Caco-2 (cell line): ENCODE measurements at regions not wholly inside any gene's neighbourhood (a gene's known extent, or its start where the extent isn't known, plus 50 kb on each side); places are given as distances from the start of the nearest gene placed in this dataset.

Experiments
- BruUV-seq: library from RNA; stranded (reverse); fragments of 400-500 nt; replicated peaks from 2 replicates; lab custom pipeline; 2021; lab: Mats Ljungman, UMichigan
- CTCF ChIA-PET: fragments of 300-600 bp; sonication (Branson Sonifier 250); formaldehyde crosslinking; loops from one replicate; lab custom pipeline; 2022; ENCODE audit warnings: antibody characterized with exemption; lab: Charles Lee
- POLR2A ChIA-PET: fragments of 300-600 bp; sonication (Branson Sonifier 250); formaldehyde crosslinking; loops from one replicate; lab custom pipeline; 2022; ENCODE audit warnings: antibody characterized with exemption; lab: Charles Lee
- DNase-seq, 2 experiments: peaks; one replicate each; pipeline versions ENCODE4 v3.0.0 to v3.0.0-alpha.2; 2020 to 2022
- H3K27me3 ChIP-seq: replicated peaks from 2 replicates; pipeline ENCODE4 v1.6.0; 2011; ENCODE audit warnings: low read length; ENCODE audit not compliant: control insufficient read depth, insufficient read depth
- H3K36me3 ChIP-seq: 2 replicates; pipeline ENCODE4 v1.5.1; 2011; ENCODE audit warnings: low read length; ENCODE audit not compliant: control insufficient read depth, insufficient read depth
- H3K4me1 ChIP-seq: fragments of 250-450 bp; sonication (Bioruptor Pico); 2 replicates; pipeline ENCODE4 v1.5.1; 2020; ENCODE audit warnings: mild to moderate bottlenecking
- H3K4me3 ChIP-seq: 2 replicates; pipeline ENCODE4 v1.5.1; 2011; ENCODE audit warnings: low read depth, mild to moderate bottlenecking, control low read depth, low read length
- H3K9me3 ChIP-seq: fragments of 250-450 bp; sonication (Bioruptor Pico); 2 replicates; pipeline ENCODE4 v1.5.1; 2020; ENCODE audit warnings: mild to moderate bottlenecking, moderate library complexity
- H3K27ac Mint-ChIP-seq: one replicate; pipeline ENCODE4 v1.8.0; 2022; ENCODE audit warnings: mixed read lengths; ENCODE audit not compliant: unreplicated experiment
- H3K27me3 Mint-ChIP-seq: one replicate; pipeline ENCODE4 v1.8.0; 2022; ENCODE audit warnings: mixed read lengths; ENCODE audit not compliant: insufficient read depth, unreplicated experiment
- H3K36me3 Mint-ChIP-seq: one replicate; pipeline ENCODE4 v1.8.0; 2022; ENCODE audit warnings: mild to moderate bottlenecking, mixed read lengths; ENCODE audit not compliant: insufficient read depth, unreplicated experiment
- H3K4me1 Mint-ChIP-seq: one replicate; pipeline ENCODE4 v1.8.0; 2022; ENCODE audit warnings: low read depth, mixed read lengths; ENCODE audit not compliant: unreplicated experiment
- H3K4me3 Mint-ChIP-seq: one replicate; pipeline ENCODE4 v1.8.0; 2022; ENCODE audit warnings: mild to moderate bottlenecking, moderate library complexity, mixed read lengths; ENCODE audit not compliant: unreplicated experiment
- H3K9me3 Mint-ChIP-seq: one replicate; pipeline ENCODE4 v1.8.0; 2022; ENCODE audit warnings: mixed read lengths; ENCODE audit not compliant: unreplicated experiment
- CTCF ChIP-seq, 2 experiments: fragments of 200-600 bp in 1 of 2; IDR thresholded peaks; 1 replicate in 1 of 2; 2 replicates in 1 of 2; pipeline versions ENCODE4 v1.5.1 to v1.8.0; 2011 to 2022; ENCODE audit warnings: antibody characterized with exemption in 1 of 2, control low read depth in 1 of 2, inconsistent platforms in 1 of 2, low read depth in 1 of 2, low read length in 1 of 2, mild to moderate bottlenecking in 1 of 2, moderate library complexity in 1 of 2; ENCODE audit not compliant: insufficient read depth in 1 of 2, severe bottlenecking in 1 of 2, unreplicated experiment in 1 of 2
- intact Hi-C: fragments of 100-400 bp; cut with micrococcal nuclease; formaldehyde crosslinking; loops from one replicate; pipeline ENCODE4 v1.10.0; 2022; ENCODE audit not compliant: unreplicated experiment

DNA sequence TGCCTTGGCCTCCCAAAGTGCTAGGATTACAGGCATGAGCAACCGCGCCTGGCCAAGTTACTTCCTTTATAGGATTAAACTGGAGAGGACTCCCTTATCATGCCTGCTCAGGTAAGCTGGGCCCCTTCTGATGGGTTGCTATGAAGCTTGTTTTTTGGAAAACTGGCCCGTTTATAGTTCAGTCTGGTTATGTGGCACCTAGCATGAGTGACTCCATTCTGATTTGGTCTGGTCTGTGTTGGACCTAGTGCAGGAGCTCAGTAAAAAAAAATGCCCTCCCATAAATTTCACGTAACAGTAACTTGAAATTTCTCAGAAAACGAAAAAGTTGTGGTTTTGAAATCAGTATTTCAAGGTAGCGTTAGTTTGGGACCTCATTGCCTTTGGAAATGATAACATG, 448.4 kb downstream of the HACE1 start:
- Histone ChIP-seq H3K9me3 (no peaks in the 10 kb centered on the region), H3K4me3 (no peak overlapping the region), H3K27me3 (no peaks in the 10 kb centered on the region), H3K36me3 (no peaks in the 10 kb centered on the region), H3K4me1 (no peaks in the 10 kb centered on the region)
- H3K27ac Mint-ChIP-seq = no peak overlapping the region
- H3K27me3 Mint-ChIP-seq = no peaks in the 10 kb centered on the region
- ChIA-PET POLR2A (no interaction called here), CTCF (no interaction called here)
- H3K4me3 Mint-ChIP-seq = no peak overlapping the region
- no peak for DNase-seq
- H3K36me3 Mint-ChIP-seq = no peaks in the 10 kb centered on the region
- intact Hi-C loops = no loop called here
- H3K4me1 Mint-ChIP-seq = no peaks in the 10 kb centered on the region
- H3K9me3 Mint-ChIP-seq = no peaks in the 10 kb centered on the region
- no peak for TF ChIP-seq CTCF (IDR thresholded peaks at IDR 0.05; ENCODE audit: insufficient read depth in 1 of 2, low read depth in 1 of 2, low read length in 1 of 2, severe bottlenecking in 1 of 2, unreplicated experiment in 1 of 2)
- no TSS peak for BruUV-seq

GRCh38 chr6:104409913-104410312, 449.8 kb downstream of the HACE1 start:
- Histone ChIP-seq H3K4me3 (no peak overlapping the region), H3K9me3 (no peaks in the 10 kb centered on the region), H3K27me3 (no peaks in the 10 kb centered on the region), H3K4me1 (no peaks in the 10 kb centered on the region), H3K36me3 (no peaks in the 10 kb centered on the region)
- POLR2A ChIA-PET = no interaction called here
- intact Hi-C loops = loop anchor here (10.0 kb wide), 1 partner anchor 115 kb away; no protein-coding TSS in a partner anchor
- Mint-ChIP-seq H3K9me3 (no peaks in the 10 kb centered on the region), H3K4me3 (no peak overlapping the region), H3K4me1 (no peaks in the 10 kb centered on the region), H3K27me3 (no peaks in the 10 kb centered on the region), H3K27ac (no peak overlapping the region), H3K36me3 (no peaks in the 10 kb centered on the region)
- no peak for TF ChIP-seq CTCF (IDR thresholded peaks at IDR 0.05; ENCODE audit: insufficient read depth in 1 of 2, low read depth in 1 of 2, low read length in 1 of 2, severe bottlenecking in 1 of 2, unreplicated experiment in 1 of 2)
- CTCF ChIA-PET = no interaction called here
- DNase-seq = no peak
- no TSS peak for BruUV-seq

- no peak overlapping the region for H3K4me3 ChIP-seq
- ChIA-PET CTCF (no interaction called here), POLR2A (no interaction called here)
- intact Hi-C loops = loop anchor here (10.0 kb wide), 1 partner anchor 117 kb away; no protein-coding TSS in a partner anchor
- no peaks in the 10 kb centered on the region for H3K9me3 ChIP-seq
- no peaks in the 10 kb centered on the region for H3K36me3 Mint-ChIP-seq
- no peak for TF ChIP-seq CTCF (IDR thresholded peaks at IDR 0.05; ENCODE audit: insufficient read depth in 1 of 2, low read depth in 1 of 2, low read length in 1 of 2, severe bottlenecking in 1 of 2, unreplicated experiment in 1 of 2)
- H3K4me1 ChIP-seq = no peaks in the 10 kb centered on the region
- no peaks in the 10 kb centered on the region for H3K4me1 Mint-ChIP-seq
- no peaks in the 10 kb centered on the region for H3K36me3 ChIP-seq
- no peaks in the 10 kb centered on the region for H3K27me3 Mint-ChIP-seq
- H3K9me3 Mint-ChIP-seq = no peaks in the 10 kb centered on the region
- H3K4me3 Mint-ChIP-seq = no peak overlapping the region
- no peak for DNase-seq
- no peaks in the 10 kb centered on the region for H3K27me3 ChIP-seq
- H3K27ac Mint-ChIP-seq = no peak overlapping the region
- BruUV-seq = no TSS peak
These were observed 451.8 kb downstream of the HACE1 start for GRCh38 chr6:104407957-104408356.
